ENCODE measurements at regions not wholly inside any gene's neighbourhood (a gene's known extent, or its start where the extent isn't known, plus 50 kb on each side); places are given as distances from the start of the nearest gene placed in this dataset.

DNA sequence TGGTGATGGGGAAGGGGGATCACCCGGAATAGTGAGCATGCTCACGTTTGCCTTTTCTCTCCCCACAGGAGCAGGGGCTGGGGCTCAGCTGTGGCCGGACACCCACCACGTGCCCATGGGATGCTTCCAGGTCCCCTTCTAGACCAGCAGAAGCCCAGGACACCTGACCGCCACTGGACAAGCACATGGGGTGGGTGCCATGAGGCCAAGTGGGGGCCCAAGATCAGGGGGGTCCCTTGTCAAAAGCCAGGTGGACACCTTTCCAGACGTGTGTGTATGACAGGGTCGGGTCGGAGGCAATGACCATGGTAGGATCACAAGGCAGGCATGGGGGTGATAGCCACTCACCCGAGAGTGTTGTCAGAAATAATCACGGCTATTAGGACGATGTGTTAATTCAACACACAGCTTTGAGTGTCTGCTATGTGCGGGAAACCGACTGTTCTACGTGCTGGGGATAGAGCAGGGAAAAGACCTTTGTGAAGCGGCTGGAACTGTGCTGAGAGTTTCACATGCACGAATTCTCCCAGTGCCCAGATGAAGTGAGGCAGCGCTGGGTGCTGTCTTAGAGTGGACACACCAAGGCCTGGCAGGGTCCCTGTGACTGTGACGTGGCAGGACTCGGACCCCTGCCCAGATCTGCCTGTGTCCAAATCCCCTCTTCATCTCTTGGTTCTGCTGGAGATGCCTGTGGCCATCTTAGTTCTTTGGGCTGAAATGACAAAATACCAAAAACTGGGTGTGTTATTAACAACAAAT is 244.7 kb downstream of the NDUFA10 start:
- no peak for TF ChIP-seq CTCF (IDR thresholded peaks at IDR 0.05)
- no peak for TF ChIP-seq EZH2 (IDR thresholded peaks at IDR 0.05)
- TF ChIP-seq EZH2phosphoT487 (IDR thresholded peaks at IDR 0.05), result no peak

All from neural progenitor cell (in vitro differentiated cells).